DMS153 treated with DMSO at 0.1 percent for 48 hours (cell line): ENCODE measurements at regions not wholly inside any gene's neighbourhood (a gene's known extent, or its start where the extent isn't known, plus 50 kb on each side); places are given as distances from the start of the nearest gene placed in this dataset.
"Not testable (repeated sequence)": the region's sequence is repeated elsewhere in the genome, so short reads cannot be mapped to it uniquely, and the experiment has no call there.

ENCODE experiments used
- DNase-seq: peaks from one replicate; lab custom pipeline; 2025; ENCODE audit not compliant: unreplicated experiment; lab: John Stamatoyannopoulos, UW

DNA sequence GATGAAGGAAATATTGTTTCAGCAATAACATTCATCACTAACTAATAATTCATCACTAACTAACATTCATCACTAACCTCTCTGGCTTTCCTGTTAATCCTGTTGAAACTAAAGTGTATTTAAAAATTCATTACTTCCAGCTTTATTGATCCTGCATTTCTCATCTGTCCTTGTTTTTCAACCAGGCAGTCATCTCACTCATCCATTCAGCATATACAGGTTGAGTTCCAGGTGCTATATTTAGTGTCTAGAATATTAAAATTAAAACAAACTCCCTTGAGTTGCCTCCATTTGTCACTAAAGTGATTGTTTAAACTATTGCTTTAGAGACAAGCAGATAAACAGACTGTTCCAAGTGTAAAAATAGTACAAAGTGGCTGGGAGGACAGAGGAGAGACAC, 58.1 kb downstream of the ATXN7L3B start:
- DNase-seq = no peak

DNA sequence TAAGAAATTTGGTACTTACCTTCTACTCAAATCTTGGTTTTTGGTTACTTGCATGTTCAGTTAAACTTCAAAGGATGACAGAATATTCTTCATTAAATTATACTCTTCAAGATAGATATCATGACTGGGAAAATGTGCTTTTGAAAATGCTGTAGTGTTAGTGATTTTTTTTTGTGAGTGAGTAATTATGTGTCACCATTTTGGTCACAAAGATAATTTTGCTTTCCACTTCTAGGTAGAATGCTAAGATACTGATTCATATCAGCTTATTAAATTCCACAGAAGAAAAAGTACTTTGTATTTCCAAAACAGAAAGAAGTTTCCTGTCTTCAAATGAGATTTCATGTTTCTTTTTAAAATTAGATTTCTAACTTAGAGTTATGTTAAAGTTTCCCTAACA, 61.2 kb downstream of the ATXN7L3B start:
- no peak for DNase-seq

GRCh38 chr12:74599932-74600331, 62.3 kb downstream of the ATXN7L3B start:
- no peak for DNase-seq

GRCh38 chr12:74600817-74601216, 63.2 kb downstream of the ATXN7L3B start:
- not testable (repeated sequence) for DNase-seq

GRCh38 chr12:74602881-74603672, 65.4 kb downstream of the ATXN7L3B start:
- DNase-seq = no peak

DNA sequence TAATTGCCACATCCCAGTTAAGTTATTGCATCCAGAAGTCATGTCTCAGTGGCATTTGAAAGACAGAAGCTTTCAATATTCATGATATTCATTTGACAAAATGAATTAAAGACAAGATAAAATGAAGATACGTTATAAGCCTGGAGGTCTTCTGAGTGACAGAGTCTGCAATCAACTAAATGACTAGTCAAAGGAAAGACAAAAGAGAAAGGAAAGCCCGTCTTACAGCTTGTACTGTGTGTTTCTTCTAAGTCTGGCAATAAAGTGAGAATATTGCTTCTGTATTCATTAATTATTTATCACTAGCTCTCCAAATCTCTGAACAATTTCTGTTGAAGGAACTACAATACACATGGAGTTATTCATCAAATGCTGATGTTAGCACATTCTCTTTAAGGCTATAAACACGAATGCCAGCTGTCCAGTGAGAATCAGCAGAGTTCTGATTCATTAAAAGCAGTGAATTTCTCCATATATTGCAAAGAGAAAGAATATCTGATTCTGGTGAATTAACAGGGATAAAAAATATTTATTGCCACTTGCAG, 70.7 kb downstream of the ATXN7L3B start:
- no peak for DNase-seq

- no peak for DNase-seq
Observed at GRCh38 chr12:74610711-74611110, 73.1 kb downstream of the ATXN7L3B start.

- DNase-seq = no peak
Observed at GRCh38 chr12:74614426-74614825, 76.8 kb downstream of the ATXN7L3B start.

DNA sequence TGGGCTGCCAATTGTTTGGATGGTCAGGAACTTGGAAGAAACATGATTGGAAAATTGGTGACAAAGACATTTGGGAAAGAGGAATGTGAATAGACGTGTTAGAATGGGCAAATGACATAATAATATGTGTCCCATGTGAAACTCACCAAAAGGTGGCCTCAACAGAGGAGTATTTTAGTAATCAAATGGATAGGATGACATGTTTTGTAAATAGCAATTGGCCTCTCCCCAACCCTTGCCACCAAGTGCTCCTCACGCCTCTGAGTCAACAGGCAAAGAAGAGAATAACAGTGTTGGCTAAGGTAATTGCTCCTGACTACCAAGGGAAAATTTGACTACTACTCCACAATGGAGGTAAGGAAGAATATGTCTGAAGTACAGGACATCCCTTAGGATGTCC, 81.4 kb downstream of the ATXN7L3B start:
- no peak for DNase-seq

DNA sequence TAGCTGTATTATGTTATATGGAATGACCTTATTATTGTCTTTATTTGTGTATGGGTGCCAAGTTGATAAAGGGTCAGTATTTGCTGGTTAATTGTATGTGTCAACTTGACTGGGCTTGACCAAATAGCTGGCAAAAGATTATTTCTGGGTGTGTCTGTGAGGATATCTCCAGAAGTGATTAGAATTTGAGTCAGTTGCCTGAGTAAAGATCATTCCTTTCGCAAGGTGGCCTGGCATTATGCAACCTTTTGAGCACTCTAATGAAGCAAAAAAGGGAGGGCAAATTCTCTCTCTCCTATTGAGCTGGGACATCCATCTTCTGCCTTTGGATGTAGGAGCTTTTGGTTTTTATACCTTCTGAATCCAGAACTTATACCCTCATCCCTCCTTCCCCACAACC, 82.2 kb downstream of the ATXN7L3B start:
- no peak for DNase-seq

GRCh38 chr12:74620921-74621320, 83.3 kb downstream of the ATXN7L3B start:
- DNase-seq = no peak

DNA sequence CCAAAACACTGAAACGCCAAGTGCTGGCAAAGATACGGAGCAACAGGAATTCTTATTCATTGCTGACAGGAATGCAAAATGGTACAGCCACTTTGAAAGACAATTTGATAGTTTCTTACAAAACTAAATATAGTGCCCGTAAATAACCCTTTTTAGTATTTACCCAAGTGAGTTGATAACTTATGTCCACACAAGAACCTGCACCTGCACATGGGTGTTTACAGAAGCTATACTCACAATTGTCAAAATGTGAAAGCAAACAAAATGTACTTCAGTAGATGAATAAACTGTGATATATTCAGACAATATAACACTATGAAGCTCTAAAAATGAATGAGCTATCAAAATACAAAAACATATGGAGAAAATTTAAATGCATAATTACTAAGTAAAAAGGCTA, 86.6 kb downstream of the ATXN7L3B start:
- peak; percentile 58 for DNase-seq

- no peak for DNase-seq
Observed at GRCh38 chr12:74626397-74626796, 88.8 kb downstream of the ATXN7L3B start.

DNA sequence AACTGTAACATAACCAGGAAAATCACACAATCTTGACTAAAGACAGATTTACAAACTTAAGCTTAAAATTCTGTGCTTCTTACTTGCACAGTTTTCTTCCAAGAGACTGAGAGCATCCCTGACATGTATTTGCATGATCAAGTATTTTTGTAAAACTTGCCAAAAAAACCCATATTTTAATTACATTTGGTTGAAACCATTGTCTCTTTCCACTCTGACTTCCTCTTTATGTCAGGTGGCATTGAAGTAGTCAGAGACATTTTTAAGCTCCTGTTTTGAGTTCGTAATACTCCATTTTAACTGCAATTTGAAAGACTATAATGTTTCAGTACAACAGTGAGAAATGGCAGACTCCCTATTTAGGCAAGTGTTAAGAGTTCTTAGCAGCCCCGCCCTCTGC, 103.6 kb downstream of the ATXN7L3B start:
- DNase-seq = no peak

DNA sequence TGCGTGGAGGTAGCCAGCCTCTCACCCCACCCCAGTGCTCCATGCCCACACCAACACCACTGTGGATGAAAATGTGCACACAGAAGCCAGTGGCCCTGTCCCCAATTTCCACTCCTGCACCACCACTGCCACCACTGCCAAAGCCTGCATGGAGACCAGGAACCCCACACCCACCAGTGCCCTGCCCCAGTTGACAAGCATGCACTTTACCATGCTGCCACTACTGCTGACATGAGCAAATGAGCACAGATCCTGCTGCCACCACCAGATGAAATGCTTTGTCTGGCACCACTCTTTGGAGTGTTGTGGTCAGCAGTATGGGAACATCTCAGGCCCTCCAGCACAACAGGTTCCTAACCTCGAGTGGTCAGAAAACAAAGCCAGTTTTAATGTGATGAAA, 104.1 kb downstream of the ATXN7L3B start:
- DNase-seq = no peak

DNA sequence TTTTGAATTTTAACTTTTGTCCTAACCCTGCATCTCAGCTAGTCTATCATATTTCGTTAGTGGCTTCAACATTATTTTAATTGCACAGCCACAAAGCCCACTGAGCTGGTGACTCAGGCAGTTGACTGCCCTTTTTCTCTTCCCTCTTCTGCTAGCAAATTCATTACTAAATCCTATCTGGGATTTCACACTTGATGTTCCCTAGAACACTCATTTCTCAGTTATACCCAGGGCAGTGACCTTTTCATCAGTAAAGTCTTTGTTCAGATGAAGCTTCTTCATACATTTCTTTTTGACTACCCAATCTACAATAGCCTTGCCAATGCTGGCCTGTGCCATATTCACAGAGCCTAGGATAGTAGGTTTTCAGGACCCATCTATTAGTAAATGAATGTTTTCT, 107.0 kb downstream of the ATXN7L3B start:
- no peak for DNase-seq

GRCh38 chr12:74646831-74647230, 109.2 kb downstream of the ATXN7L3B start:
- DNase-seq = peak; percentile 67

DNA sequence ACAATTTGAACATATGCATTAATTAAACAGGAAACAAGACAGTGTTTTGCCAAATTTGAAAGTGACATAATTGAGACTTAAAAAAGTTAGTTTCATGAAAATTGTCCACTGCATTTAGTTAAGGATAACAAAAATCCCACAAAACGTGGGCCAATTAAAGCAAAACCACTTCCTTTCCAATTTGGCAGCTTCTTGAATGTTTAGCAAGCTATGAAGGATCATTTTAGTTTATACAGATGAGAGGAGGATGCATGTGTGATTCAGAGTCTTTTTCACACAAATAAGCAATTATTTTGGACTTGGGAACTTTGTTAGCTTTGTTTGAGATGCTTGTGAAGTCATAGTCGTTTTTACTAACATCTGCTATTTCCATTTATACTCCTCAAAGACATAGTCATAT, 109.6 kb downstream of the ATXN7L3B start:
- DNase-seq = no peak

- no peak for DNase-seq
Observed at GRCh38 chr12:74656251-74656650, 118.6 kb downstream of the ATXN7L3B start.

GRCh38 chr12:74660442-74660841, 122.8 kb downstream of the ATXN7L3B start:
- no peak for DNase-seq

DNA sequence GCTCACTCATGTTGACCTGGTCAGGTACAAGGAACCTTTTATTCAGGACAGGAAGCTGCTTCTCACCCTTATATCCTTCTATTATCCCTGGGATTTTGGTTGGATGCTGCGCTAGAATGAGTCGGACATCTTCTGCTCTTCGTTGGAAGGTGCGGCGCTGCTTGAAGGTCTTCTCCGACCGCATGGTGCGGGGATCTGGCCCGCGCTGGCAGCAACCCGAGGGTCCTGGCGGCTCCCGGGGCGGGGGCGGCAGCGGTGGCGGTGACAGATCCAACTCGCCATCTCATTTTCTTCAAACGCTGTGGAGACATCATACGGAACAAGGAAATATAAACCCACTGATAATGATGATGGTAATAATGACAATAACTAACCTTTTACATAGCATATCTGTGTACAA, 126.3 kb downstream of the ATXN7L3B start:
- no peak for DNase-seq

GRCh38 chr12:74665690-74666089, 128.1 kb downstream of the ATXN7L3B start:
- DNase-seq = no peak

DNA sequence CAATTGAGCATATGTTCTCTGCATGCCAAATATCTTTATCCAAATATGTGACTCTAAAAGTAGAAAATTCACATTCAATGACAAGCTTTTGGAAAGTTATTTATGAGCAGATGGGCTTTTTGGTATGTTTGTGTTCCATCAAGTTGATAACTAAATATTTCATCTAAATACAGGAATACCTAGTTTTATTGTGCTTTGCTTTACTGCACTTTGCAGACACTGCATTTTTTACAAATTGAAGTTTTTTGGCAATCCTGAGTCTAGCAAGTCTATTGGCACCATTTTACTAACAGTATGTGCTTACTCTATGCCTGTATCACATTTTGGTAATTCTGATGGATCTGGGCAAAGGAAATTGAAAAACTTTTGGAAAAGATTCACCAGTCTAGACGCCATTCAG, 133.8 kb downstream of the ATXN7L3B start:
- DNase-seq = no peak
